Upper lobe of right lung (tissue), 1 donor: ENCODE measurements at regions not wholly inside any gene's neighbourhood (a gene's known extent, or its start where the extent isn't known, plus 50 kb on each side); places are given as distances from the start of the nearest gene placed in this dataset.

Experiments used
- ATAC-seq: fragments of 200-7000 bp; cut with Tn5 transposase; one replicate; pipeline ENCODE4 v1.9.1; 2020; ENCODE audit warnings: mild to moderate bottlenecking, moderate library complexity
- DNase-seq: peaks from one replicate; pipeline ENCODE4 v3.0.0-alpha.2; 2020
- H3K27ac ChIP-seq: fragments of 200-600 bp; one replicate; pipeline ENCODE4 v1.8.0; 2022
- H3K27me3 ChIP-seq: fragments of 200-600 bp; one replicate; pipeline ENCODE4 v1.8.0; 2022; ENCODE audit warnings: mild to moderate bottlenecking
- H3K36me3 ChIP-seq: fragments of 200-600 bp; one replicate; pipeline ENCODE4 v1.8.0; 2022
- H3K4me1 ChIP-seq: fragments of 200-600 bp; one replicate; pipeline ENCODE4 v1.8.0; 2022
- H3K4me3 ChIP-seq: fragments of 200-600 bp; one replicate; pipeline ENCODE4 v1.8.0; 2022; ENCODE audit warnings: mild to moderate bottlenecking
- H3K9me3 ChIP-seq: fragments of 200-600 bp; one replicate; pipeline ENCODE4 v1.8.0; 2022
- CTCF ChIP-seq: fragments of 200-600 bp; IDR thresholded peaks from one replicate; pipeline ENCODE4 v1.8.0; 2022; ENCODE audit warnings: antibody characterized with exemption
- intact Hi-C: fragments of 100-400 bp; cut with DNase I; formaldehyde crosslinking; loops from one replicate; pipeline ENCODE4 v1.11.0; 2022
- donor health status: DM: no; HTN: yes; CAD: no; lungs with severe emphysema.

GRCh38 chr22:48378673-48379072 lies 1449.0 kb downstream of the BRD1 start:
- Histone ChIP-seq H3K4me3 (no peak overlapping the region), H3K27me3 (peaks cover 9% of the 10 kb centered on the region), H3K36me3 (no peaks in the 10 kb centered on the region), H3K9me3 (no peaks in the 10 kb centered on the region), H3K27ac (no peak overlapping the region), H3K4me1 (no peaks in the 10 kb centered on the region)
- intact Hi-C loops = no loop called here
- ATAC-seq (no peak), DNase-seq (no peak)
- TF ChIP-seq CTCF = no peak

DNA sequence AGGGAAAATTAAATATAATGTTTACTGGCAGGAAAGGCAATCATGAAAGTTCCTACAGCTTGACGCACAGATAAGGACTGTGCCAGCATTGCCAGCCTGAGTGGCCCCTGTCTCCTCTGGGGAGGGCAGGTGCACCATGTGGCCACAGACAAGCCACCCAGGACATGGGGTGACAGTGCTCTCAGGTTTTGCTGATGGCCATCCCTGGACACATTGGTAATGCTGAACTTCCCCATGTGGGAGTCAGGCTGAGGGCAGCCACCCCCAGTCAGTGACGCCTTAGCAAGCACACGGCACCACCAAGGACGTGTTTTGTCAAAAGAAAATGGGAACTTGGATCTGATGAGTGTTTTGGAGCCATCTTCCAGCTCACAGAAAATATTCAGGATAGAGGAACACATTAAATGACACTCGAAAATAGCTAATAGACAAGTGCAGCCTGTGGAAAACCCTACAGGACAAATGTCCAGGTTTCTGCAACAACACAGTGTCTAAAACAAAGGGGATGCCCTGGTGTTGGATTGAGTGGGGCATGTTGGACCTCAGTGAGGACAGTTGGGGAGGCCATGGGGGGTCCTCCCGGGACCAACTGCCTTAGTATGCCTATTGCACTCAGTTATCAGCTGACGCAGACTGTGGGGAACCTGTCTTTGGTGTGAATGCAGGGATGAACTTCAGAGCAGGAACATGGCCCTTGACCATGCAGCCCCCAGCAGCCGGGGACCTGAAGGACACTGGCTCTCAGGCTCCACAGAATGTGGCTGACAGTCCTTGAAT lies 1450.5 kb downstream of the BRD1 start:
- H3K36me3 ChIP-seq = no peaks in the 10 kb centered on the region
- ATAC-seq (no peak), DNase-seq (no peak)
- no peaks in the 10 kb centered on the region for H3K9me3 ChIP-seq
- intact Hi-C loops = no loop called here
- H3K27ac ChIP-seq = no peak overlapping the region
- peaks cover 9% of the 10 kb centered on the region for H3K27me3 ChIP-seq
- no peak for TF ChIP-seq CTCF
- H3K4me1 ChIP-seq = no peaks in the 10 kb centered on the region
- no peak overlapping the region for H3K4me3 ChIP-seq

- H3K9me3 ChIP-seq = no peaks in the 10 kb centered on the region
- no peak overlapping the region for H3K4me3 ChIP-seq
- no peaks in the 10 kb centered on the region for H3K4me1 ChIP-seq
- peaks cover 9% of the 10 kb centered on the region for H3K27me3 ChIP-seq
- no peak for DNase-seq
- no peak for TF ChIP-seq CTCF
- no peak for ATAC-seq
- H3K27ac ChIP-seq = no peak overlapping the region
- intact Hi-C loops = no loop called here
- H3K36me3 ChIP-seq = no peaks in the 10 kb centered on the region
Observed at GRCh38 chr22:48376428-48376827, 1451.2 kb downstream of the BRD1 start.

DNA sequence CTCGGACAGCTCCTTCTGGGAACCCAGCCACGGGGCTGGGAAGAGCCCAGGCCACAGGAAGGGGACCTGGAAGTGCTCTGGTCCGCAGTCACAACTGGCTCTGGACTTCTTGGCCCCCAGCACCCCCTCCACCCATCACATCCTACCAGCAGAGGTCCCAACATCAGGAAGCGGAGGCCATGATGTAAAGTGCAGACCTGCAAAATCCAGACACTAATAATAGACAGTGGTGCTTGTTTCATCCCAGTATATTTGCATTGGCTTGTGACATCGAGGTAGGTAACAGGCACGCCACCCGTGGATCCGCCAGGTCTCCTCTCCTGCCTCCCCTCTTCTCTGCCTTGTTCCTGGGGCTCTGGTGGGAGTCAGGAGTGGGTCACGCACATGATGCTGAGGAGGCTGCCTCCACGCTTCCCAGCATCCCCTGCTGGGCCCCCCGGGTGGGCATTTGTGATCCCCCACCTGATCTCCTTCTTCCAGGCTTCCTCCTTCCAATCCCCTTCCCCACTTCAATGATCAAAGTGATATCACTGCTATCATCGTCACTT lies 1454.0 kb downstream of the BRD1 start:
- no peak for ATAC-seq
- no peak for DNase-seq
- TF ChIP-seq CTCF = no peak

DNA sequence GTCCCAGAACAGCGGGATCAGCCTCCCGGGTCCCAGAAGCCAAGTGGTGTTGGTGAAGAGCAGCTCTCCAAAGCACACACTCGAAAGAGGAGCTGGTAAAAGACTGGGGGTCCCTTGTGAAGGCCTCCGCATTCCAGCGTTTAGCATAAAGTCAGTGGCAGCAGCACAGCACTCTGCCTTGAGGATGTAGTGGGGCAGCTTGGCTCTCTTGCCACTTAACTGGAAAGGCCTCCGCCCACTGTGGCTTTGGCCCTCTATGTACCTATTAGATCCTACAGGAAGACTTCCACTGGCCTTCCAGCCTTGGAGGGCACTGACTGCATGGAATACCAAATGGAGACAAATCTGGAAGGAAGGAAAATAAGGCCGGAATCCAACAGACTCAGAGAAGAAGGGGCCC lies 1455.3 kb downstream of the BRD1 start:
- H3K9me3 ChIP-seq = no peaks in the 10 kb centered on the region
- H3K36me3 ChIP-seq = no peaks in the 10 kb centered on the region
- H3K27ac ChIP-seq = no peak overlapping the region
- ATAC-seq (no peak), DNase-seq (no peak)
- H3K27me3 ChIP-seq = peaks cover 6% of the 10 kb centered on the region
- TF ChIP-seq CTCF = no peak
- intact Hi-C loops = no loop called here
- H3K4me3 ChIP-seq = no peak overlapping the region
- H3K4me1 ChIP-seq = no peaks in the 10 kb centered on the region

More for the DNA sequence above, 1454.0 kb downstream of the BRD1 start:
- Histone ChIP-seq H3K27me3 (peaks cover 9% of the 10 kb centered on the region), H3K27ac (no peak overlapping the region), H3K9me3 (no peaks in the 10 kb centered on the region), H3K4me1 (no peaks in the 10 kb centered on the region), H3K36me3 (no peaks in the 10 kb centered on the region), H3K4me3 (no peak overlapping the region)
- intact Hi-C loops = no loop called here
